ENCODE measurements at regions not wholly inside any gene's neighbourhood (a gene's known extent, or its start where the extent isn't known, plus 50 kb on each side); places are given as distances from the start of the nearest gene placed in this dataset.

GRCh38 chr15:95279277-95280019, 1048.1 kb downstream of the MCTP2 start:
- no peak overlapping the region for H2AFZ ChIP-seq (ENCODE audit: low read depth, low read length)
- H3K27me3 ChIP-seq (ENCODE audit: insufficient read depth, low read length, poor library complexity), result peaks cover 22% of the 10 kb centered on the region
- no peaks in the 10 kb centered on the region; the same call in 1 of the 2 replicates for H4K20me1 ChIP-seq (ENCODE audit: insufficient read depth, low read length)
- ATAC-seq (ENCODE audit: insufficient read depth, low read depth) (no peak), DNase-seq (no peak)
- no peaks in the 10 kb centered on the region for H3K9me3 ChIP-seq (ENCODE audit: insufficient read depth, low read length, severe bottlenecking)
- H3K4me2 ChIP-seq (ENCODE audit: insufficient read depth, low read length), result no peak overlapping the region
- TF ChIP-seq CTCF (IDR thresholded peaks at IDR 0.05; ENCODE audit: borderline replicate concordance, extremely low read depth, low read length, poor library complexity, severe bottlenecking), result no peak
- H3K79me2 ChIP-seq (ENCODE audit: insufficient read depth, low read length), result no peaks in the 10 kb centered on the region
- peaks cover 1% of the 10 kb centered on the region; the same call in 1 of the 2 replicates for H3K4me1 ChIP-seq (ENCODE audit: insufficient read depth, low read length)
- H3K9ac ChIP-seq (ENCODE audit: low read depth, low read length), result no peak overlapping the region
- no peaks in the 10 kb centered on the region for H3K36me3 ChIP-seq (ENCODE audit: insufficient read depth, low read length)
- H3K27ac ChIP-seq (ENCODE audit: low read length), result no peak overlapping the region
- no peak overlapping the region for H3K4me3 ChIP-seq (ENCODE audit: low read depth in 1 of 2, low read length in 2 of 2)

- Histone ChIP-seq H3K9me3 (ENCODE audit: insufficient read depth, low read length, severe bottlenecking) (no peaks in the 10 kb centered on the region), H3K27me3 (ENCODE audit: insufficient read depth, low read length, poor library complexity) (peaks cover 22% of the 10 kb centered on the region), H4K20me1 (ENCODE audit: insufficient read depth, low read length) (no peaks in the 10 kb centered on the region; the same call in 1 of the 2 replicates), H3K4me2 (ENCODE audit: insufficient read depth, low read length) (no peak overlapping the region), H3K4me3 (ENCODE audit: low read depth in 1 of 2, low read length in 2 of 2) (no peak overlapping the region), H3K79me2 (ENCODE audit: insufficient read depth, low read length) (no peaks in the 10 kb centered on the region), H2AFZ (ENCODE audit: low read depth, low read length) (no peak overlapping the region), H3K9ac (ENCODE audit: low read depth, low read length) (no peak overlapping the region), H3K36me3 (ENCODE audit: insufficient read depth, low read length) (no peaks in the 10 kb centered on the region), H3K4me1 (ENCODE audit: insufficient read depth, low read length) (peaks cover 12% of the 10 kb centered on the region; the same call in 1 of the 2 replicates), H3K27ac (ENCODE audit: low read length) (no peak overlapping the region)
- DNase-seq, result no peak
- ATAC-seq (ENCODE audit: insufficient read depth, low read depth), result no peak
- TF ChIP-seq EZH2 (IDR thresholded peaks at IDR 0.05; ENCODE audit: borderline replicate concordance, low read depth, low read length, severe bottlenecking) (no peak), CTCF (IDR thresholded peaks at IDR 0.05; ENCODE audit: borderline replicate concordance, extremely low read depth, low read length, poor library complexity, severe bottlenecking) (no peak)
Observed at GRCh38 chr15:95280711-95281110, 1049.3 kb downstream of the MCTP2 start.

GRCh38 chr15:95281470-95281869, 1049.0 kb upstream of the NR2F2 start:
- no peaks in the 10 kb centered on the region for H3K79me2 ChIP-seq (ENCODE audit: insufficient read depth, low read length)
- H4K20me1 ChIP-seq (ENCODE audit: insufficient read depth, low read length), result no peaks in the 10 kb centered on the region
- H3K36me3 ChIP-seq (ENCODE audit: insufficient read depth, low read length), result no peaks in the 10 kb centered on the region
- H3K4me2 ChIP-seq (ENCODE audit: insufficient read depth, low read length), result no peak overlapping the region
- H3K4me3 ChIP-seq (ENCODE audit: low read depth in 1 of 2, low read length in 2 of 2), result no peak overlapping the region
- no peak overlapping the region for H2AFZ ChIP-seq (ENCODE audit: low read depth, low read length)
- H3K27me3 ChIP-seq (ENCODE audit: insufficient read depth, low read length, poor library complexity), result peaks cover 22% of the 10 kb centered on the region
- ATAC-seq (ENCODE audit: insufficient read depth, low read depth) (no peak), DNase-seq (no peak)
- H3K9ac ChIP-seq (ENCODE audit: low read depth, low read length), result no peak overlapping the region
- no peak overlapping the region for H3K27ac ChIP-seq (ENCODE audit: low read length)
- H3K9me3 ChIP-seq (ENCODE audit: insufficient read depth, low read length, severe bottlenecking), result no peaks in the 10 kb centered on the region
- H3K4me1 ChIP-seq (ENCODE audit: insufficient read depth, low read length), result peaks cover 18% of the 10 kb centered on the region; the same call in 1 of the 2 replicates
- TF ChIP-seq CTCF (IDR thresholded peaks at IDR 0.05; ENCODE audit: borderline replicate concordance, extremely low read depth, low read length, poor library complexity, severe bottlenecking) (no peak), EZH2 (IDR thresholded peaks at IDR 0.05; ENCODE audit: borderline replicate concordance, low read depth, low read length, severe bottlenecking) (no peak)
